Left renal pelvis (tissue), 4 donors: ENCODE measurements at regions not wholly inside any gene's neighbourhood (a gene's known extent, or its start where the extent isn't known, plus 50 kb on each side); places are given as distances from the start of the nearest gene placed in this dataset.
A peak's percentile ranks its signal among the peaks of the same experiment; 100 is the strongest.

ENCODE experiments used
- DNase-seq, 4 donors: peaks; one replicate each; pipeline ENCODE4 v3.0.0-alpha.2; 2013; ENCODE audit warnings: low read depth in 4 of 4, low spot score in 3 of 4

DNA sequence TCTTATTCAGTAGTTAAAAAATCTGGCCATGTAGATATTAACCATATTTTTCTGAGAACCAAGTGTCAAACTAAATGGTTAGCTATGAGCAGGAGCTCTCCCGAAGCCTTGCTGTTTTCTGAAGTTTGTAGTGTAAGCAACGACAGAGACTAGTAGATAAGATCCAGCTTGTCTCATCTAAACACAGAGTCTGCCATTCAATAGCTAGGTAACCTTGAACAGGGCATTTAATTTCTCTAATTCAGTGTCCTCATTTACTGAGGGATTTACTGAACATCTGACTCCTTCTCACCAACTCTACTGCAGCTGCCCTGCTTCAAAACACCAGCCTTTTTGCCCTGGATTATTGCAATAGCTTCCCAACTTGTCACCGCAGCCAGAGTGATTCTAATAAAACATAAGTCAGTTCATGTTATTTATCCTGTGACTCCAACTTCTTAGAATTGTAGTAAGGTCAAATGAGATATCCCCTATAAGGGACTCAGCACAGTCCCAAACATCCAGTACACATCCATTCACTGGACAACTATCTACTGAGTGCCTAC is 337.0 kb downstream of the PLK2 start:
- DNase-seq: no peak

- no peak for DNase-seq
Observed at GRCh38 chr5:58122157-58122556, 337.7 kb downstream of the PLK2 start.

DNA sequence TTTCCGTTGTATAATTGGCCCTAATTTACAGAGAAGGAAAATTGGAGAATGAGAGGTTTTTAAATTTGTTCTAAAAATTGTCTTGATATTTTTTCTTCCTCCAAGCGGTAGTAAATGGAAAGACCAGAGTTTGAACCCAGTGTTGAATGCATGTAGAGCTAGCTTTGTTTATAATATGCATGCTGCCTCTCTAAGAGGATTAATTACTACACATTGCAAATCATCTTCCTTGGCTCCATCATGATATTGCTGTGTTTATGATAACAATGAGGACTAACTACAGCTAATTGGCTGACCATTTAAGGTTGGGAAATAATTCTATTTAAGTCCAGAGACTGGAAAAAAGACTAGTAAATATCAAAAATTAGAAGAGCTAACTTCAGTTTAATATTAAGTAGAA is 338.5 kb downstream of the PLK2 start:
- DNase-seq: no peak

- DNase-seq: no peak
Observed at GRCh38 chr5:58117542-58117941, 342.3 kb downstream of the PLK2 start.

- DNase-seq: no peak
Observed at GRCh38 chr5:58116346-58116745, 343.5 kb downstream of the PLK2 start.

GRCh38 chr5:58115811-58116210 is 344.1 kb downstream of the PLK2 start:
- no peak for DNase-seq

GRCh38 chr5:58114324-58114723 is 345.6 kb downstream of the PLK2 start:
- no peak for DNase-seq

DNA sequence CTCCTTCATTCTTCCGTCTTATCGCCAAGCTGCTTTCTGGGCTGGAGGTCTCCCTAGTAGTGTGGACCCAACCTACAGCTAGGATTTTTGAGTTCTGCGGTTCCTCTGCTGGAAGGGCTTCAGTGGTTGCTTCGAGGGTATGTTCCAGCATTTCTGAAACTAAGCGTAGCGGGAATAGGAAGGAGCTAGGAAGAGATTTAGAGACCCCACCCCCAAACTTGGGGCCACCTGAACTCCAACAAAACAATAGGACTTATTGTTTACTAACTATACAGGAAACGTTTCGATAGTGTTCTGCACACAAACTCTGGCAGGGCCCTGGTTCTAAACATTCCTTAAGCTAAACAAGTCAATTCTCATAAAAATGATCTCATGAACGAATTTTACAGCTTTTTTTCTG is 346.7 kb downstream of the PLK2 start:
- no peak for DNase-seq

- no peak for DNase-seq
Observed at GRCh38 chr5:58108511-58108910, 351.4 kb downstream of the PLK2 start.

DNA sequence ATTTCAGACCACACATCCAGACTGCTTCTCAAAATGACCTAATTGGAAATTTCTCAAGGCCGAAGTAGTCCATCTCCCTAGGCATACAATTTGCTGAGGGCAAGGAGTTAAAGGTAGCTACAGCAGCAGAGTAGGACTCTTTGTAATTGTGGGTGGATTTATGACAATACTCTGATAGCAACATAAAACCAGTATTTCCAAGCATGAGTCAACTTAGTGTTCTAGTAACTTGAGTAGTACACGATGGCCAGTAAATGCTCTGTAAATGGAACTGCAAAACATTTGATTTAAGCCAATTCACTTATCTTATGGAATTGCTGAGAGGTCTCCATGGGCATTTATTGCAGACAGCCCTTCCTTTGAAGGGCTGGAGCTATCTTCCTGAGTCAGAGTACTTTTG is 352.2 kb downstream of the PLK2 start:
- DNase-seq: no peak

- DNase-seq: no peak
Observed at GRCh38 chr5:58106754-58107410, 353.0 kb downstream of the PLK2 start.

DNA sequence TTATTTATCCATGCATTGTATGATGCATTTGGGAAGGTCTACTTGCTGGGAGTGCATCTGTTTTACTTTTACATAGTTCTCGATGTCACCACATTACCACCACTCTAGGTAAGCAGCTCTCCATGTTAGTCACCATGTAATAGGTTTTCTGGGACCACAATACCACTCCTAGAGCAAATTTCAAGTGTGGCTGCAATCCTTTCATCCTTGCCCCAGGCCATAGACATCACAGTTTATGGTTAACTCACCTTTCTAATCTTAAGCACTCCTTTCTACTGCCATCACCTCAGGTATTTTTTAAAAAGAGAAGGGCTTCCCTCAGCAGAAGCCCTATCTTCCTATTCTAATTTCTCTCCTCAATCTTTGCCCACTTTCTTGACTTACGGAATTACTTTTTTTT is 354.1 kb downstream of the PLK2 start:
- no peak for DNase-seq

DNA sequence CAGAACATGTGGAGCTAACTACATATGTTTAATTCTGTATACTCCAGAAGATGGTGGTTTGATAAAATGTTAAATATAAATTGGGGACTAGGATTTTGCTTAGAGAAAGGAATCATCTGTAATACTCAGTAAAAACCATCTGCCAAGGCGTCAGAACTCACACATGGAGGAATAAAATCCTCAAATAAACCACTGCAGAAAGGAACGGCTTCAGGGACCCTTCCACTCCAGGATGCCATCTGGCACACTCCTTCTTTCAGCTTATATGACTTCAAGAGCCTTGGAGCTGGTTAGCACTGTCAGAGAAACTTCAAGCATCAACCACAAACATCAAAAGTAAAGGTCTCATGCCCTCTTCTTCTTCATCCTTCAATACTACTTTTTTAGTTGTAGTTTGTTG is 360.6 kb downstream of the PLK2 start:
- no peak for DNase-seq

GRCh38 chr5:58094031-58094430 is 365.9 kb downstream of the PLK2 start:
- no peak for DNase-seq

DNA sequence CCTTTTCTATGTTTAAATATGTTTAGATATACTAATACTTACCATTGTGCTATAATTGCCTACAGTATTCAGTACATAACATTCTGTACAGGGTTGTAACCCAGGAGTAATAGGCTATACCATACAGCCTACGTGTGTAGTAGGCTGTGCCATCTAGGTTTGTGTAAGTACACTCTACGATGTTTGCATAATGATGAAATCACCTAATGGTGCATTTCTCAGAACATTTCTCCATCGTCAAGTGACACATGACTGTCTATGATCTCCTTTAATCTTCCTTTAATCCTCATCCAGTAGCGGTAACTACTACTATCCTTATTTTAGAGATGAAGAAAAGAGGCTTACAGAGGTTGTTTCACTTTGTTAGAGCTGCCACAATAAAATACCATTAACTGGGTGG is 369.2 kb downstream of the PLK2 start:
- no peak for DNase-seq

GRCh38 chr5:58088941-58089340 is 370.9 kb downstream of the PLK2 start:
- no peak for DNase-seq

DNA sequence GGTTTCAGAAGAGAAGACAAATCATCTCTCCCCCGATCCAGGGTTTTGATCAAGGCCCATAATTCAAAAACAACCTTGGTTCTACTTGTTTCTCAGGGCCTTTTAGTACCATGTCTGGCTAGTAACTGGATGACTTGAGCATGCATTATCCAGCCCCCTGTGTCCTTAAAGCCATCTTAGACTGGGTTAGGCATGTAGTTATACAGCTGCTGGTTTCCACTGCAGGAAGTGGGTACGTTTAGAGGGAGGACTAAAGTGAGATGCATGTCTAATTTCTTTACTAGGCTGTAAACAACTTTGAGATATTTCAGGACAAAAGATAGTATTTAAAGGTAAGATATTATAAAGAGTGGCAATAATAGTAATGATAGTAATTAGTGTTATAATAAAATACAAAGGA is 372.0 kb downstream of the PLK2 start:
- no peak for DNase-seq

GRCh38 chr5:58087123-58087522 is 372.8 kb downstream of the PLK2 start:
- DNase-seq: peak; percentile 39 to 53 (median 50)

- DNase-seq: no peak
Observed at GRCh38 chr5:58085800-58086199, 374.1 kb downstream of the PLK2 start.

DNA sequence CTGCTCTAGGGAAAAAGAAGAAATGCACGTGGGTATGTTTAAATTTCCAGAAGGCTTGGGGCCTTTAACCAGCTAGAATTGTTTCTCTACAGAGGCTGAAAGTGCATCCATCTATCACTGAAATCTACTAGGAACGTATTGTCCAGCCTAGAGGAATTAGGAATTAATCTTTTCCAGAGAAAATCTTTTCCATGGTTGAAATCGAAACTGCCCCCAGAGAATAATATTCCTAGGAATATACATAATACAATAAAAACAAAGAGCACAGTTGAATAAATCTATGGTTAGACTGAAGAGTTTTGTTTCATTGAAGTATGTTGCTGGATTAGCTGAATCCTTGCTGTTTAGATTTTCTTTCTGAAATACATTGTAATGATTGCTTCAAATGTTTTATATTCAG is 378.5 kb downstream of the PLK2 start:
- no peak for DNase-seq

DNA sequence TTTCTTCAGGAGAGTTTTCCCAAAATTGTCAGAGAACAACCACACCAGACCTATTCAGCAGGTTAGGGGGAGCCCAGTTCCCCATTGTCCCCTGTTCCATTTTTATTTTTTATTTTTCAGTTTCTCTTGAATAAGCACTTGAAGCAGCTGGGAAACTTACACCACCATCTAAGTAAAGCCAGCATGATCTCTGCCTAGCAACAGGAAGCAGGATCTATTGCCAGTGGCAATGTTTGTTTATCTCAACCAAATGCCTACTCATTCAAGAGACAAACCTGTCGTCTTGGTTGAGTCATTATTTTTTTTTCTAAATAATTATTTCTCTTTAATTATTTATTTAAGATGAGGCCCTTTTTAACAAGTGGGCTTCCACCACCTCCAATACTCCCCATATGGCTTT is 379.3 kb downstream of the PLK2 start:
- no peak for DNase-seq

GRCh38 chr5:58077966-58078365 is 381.9 kb downstream of the PLK2 start:
- DNase-seq: no peak

DNA sequence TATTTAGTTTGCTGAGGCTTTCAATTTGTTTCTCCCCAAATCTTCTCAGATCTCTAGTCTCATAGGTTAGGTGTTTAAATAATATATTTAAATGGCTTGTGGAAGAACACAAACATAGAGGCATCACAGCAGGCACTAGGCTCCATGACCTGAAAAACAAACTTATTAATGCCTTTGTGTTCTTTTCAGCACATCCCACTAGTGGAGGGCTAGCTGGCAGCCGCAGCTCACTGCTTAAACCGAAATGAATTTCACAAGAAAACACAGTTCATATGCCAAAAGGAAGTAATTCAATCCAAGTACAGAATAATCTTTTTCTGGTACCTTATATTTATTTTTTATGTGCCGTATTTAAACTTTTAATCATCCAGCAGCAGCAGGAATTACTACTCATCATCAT is 382.5 kb downstream of the PLK2 start:
- no peak for DNase-seq
